GM12873 (cell line): ENCODE measurements at regions not wholly inside any gene's neighbourhood (a gene's known extent, or its start where the extent isn't known, plus 50 kb on each side); places are given as distances from the start of the nearest gene placed in this dataset.

Experiments
- CTCF ChIP-seq: IDR thresholded peaks from 2 replicates; pipeline ENCODE4 v1.5.1; 2012; ENCODE audit warnings: low read depth, mild to moderate bottlenecking, moderate library complexity, low read length, control low read depth; ENCODE audit not compliant: insufficient read depth; ENCODE audit errors: missing control alignments

DNA sequence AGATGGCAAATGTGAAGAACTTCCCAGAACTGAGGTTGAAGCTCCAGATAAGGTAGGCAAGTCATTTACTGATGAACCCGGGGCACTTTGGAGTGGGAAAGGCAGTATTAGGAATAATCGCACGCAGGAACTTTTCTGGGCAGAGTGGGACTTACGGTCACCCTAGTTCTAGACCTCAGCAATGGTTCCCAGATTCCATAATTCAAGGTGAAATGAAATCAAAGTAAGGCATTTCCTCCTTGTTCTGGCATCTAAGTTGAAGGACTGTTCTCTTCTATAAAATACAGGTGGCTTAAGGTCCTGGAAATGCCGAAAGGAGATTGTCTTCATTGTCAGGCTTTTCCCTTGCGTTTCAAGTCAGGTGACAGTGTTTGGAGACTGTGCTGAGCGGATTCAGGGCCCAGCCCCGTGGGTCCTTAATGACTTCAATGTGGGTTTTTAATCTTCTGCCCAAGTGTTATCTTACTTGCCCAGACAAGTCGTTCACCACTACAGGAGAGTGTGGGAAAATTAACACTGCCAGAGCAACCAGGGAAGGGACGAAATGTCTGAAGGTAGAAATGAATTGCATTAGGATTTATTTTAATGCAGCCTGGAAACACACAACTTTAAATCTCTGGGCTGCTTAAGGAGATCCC lies 52.1 kb upstream of the STOX2 start:
- TF ChIP-seq CTCF: no peak

DNA sequence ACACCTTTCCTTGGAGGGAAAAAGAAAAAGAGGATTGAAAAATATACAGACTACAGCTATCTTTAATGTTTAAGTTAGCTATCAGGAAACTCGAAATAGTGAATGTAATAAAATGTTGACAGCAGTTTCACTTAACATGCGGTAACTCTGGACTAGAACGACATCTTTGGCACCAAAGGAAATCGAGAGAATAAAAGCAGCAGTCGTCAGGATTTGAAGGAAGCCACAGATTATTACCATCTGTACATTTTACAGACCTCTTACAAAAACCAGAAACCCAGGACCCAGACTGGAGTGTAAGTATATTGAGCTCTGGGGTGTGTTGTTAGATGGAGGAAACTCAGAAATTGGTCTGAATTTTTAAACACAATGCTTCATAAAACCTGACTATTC lies 51.6 kb upstream of the STOX2 start:
- TF ChIP-seq CTCF: no peak
